ENCODE measurements at regions not wholly inside any gene's neighbourhood (a gene's known extent, or its start where the extent isn't known, plus 50 kb on each side); places are given as distances from the start of the nearest gene placed in this dataset.

- TF ChIP-seq CTCF (IDR thresholded peaks at IDR 0.05; ENCODE audit: borderline replicate concordance, extremely low read depth, low read length, poor library complexity, severe bottlenecking), result no peak
- no peak for TF ChIP-seq EZH2 (IDR thresholded peaks at IDR 0.05; ENCODE audit: borderline replicate concordance, low read depth, low read length, severe bottlenecking)
These were observed 222.3 kb downstream of the DMRT2 start for GRCh38 chr9:1272488-1272887.

All from DND-41 (cell line).